T-helper 1 cell (primary cell): ENCODE measurements at regions not wholly inside any gene's neighbourhood (a gene's known extent, or its start where the extent isn't known, plus 50 kb on each side); places are given as distances from the start of the nearest gene placed in this dataset.

ENCODE experiments used
- DNase-seq, 5 donors: peaks; one replicate each; pipeline ENCODE4 v3.0.0-alpha.2; 2012 to 2020

DNA sequence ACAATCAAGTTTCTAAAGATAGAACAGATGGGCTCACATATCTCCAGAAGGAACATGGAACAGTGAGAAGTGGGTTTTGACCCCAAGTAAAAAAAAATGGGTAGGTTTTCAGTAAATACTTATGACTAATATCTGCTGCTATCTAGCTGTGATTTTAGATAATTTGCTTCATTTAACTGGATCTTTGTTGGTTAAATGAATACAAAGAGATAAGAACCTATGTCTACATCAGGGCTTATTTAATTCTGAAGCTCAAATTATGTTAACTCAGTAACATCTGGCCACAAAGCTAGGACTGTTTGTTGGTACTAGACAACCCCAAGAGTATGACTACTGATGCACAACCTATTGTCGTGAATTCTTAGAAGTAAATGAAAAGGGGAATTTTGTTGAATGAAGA is 144.4 kb upstream of the SESN3 start:
- DNase-seq, result no peak

DNA sequence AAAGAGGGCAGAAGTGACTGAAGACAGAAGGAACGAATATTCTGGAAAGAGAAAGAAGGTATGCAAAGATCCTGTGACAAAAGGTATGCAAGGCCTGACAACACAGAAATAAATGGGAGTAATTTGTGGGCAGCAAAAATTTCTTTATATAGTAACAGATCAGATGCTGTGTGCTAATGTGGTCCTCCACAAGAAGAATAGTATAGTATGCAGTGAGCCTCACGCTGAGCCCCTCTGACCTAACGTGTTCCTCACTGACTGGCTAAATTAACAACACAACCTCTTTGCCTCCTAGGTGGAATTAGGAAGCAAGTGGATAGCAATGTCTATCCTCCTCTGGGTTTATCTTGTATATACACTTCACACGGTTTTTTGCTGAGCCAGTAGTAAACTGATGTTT is 143.1 kb upstream of the SESN3 start:
- DNase-seq, result no peak

DNA sequence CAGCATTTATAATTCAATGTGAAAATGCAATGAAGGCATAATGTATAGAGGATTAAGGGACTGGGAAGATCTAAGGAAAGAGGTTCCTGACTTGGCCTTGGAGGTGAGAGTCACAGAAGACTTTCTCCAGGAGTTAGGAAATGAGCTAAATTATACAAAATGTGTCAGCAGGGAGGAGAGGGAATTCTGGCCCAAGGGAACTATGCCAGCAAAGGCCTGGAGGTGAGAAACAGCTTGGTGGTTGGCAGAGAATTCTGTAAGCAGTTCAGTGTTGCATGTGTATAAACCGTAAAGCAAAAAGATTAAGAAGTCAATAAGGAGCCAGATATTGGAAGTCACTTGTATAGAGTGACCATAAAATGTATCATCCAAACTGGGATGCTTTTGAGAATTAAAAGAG is 142.2 kb upstream of the SESN3 start:
- DNase-seq, result no peak

DNA sequence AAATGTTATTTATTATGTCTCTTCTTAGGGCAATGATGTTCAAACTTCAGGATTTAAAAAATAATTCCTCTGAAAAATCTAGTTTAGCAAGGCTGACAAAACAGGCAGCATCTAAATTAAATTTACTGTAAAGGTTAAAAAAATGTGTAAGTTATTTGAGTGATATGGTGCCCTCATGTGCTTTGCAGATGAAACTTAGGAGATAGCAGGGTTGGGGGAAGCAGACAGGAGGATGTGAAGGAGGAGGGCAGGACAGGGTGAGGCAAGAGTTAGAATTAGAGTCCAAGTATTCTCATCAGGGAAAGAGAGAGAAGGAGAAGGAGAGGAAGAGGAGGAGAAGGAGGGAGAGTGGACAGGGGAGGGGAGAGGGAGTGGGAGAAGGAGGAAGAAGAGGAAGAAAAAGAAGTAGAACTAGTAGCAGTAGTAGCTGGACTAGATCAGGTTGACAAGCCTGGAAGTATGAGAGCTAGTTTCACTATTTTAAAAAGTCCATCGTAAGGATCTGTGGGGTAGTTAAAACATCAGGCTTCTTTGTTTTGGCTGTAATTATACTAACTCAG is 141.2 kb upstream of the SESN3 start:
- DNase-seq, result no peak

- no peak for DNase-seq
Measured at GRCh38 chr11:95371153-95371552, 140.2 kb upstream of the SESN3 start.

DNA sequence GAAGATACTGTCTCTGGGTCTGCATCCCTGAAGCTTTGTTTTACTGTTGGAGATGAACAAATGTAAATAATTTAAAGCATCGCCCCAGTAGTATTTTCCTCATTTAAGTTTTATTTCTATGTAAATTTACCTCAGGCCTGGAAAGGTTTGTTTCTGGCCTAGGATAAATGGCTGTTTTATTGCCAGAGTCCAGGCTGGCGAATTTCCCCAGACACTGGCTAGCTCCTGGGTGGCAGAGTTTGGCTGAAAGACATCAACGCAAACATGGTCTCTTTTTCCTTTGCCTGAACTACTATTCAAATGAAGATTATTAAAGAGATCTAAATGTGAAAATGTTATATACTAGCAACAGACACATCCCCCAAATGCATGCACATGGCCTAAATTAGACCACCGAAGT is 136.7 kb upstream of the SESN3 start:
- DNase-seq, result no peak

DNA sequence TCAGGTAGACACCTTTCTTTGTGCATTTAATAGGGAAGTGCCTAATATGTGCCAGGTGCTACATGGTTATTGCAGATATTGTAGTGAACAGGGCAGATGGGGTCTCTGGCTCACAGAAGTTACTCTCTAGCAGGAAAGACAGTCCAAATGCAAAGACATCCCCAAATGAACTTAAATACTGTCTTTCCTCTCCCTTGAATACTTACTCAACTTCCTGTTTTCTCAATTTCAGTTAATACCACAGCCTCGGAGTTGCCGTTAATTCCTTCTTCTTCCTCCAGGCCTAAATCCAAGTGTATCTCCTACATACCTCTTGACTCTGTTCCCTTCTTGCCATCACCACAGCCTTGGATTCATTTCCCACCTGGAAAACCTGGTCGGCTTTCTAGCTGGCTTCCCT is 134.3 kb upstream of the SESN3 start:
- DNase-seq, result no peak

DNA sequence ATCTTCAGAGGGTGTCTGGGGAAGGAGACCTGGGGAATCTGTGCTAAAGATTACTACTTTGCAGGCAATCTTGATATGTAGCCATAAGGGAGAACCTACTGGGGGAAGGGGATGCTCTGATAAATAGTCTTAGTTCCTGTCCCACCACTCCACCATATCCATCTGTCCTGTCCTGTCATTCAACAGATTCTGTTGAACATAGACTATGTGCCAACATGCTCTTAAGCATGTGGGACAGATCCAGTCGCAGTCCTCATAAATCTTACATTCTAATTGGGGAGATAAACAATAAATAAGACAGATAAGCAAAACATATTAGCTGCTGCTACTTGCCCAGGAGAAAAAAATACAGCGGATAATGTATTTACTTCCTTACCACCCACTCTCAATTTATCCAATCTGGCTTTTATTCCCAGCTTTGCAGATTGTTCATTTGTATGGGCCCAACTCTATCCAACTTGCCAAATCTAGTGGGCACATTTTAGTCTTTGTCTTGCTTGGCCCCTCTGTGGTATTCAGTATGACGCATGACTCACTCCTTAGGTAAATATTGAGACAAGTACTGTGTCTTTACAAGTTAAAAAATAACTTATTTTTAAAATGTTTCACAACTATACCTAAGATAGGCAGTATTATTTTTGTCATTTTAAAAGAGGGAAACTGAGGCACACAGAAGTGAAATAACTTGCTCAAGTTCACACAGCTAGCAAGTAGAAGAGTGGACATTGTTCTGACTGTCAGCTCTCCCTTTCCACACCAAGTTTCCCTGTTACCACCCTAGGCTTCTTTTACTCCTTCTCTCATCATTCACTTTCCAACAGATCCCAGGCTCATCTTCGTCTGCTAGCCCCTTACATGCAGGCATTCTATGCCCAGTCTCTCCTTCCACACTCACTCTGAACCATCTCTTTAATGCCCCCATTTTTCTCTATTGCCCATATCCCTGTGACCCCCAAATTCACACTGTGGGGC is 133.6 kb upstream of the SESN3 start:
- no peak for DNase-seq

- no peak for DNase-seq
Measured at GRCh38 chr11:95363708-95364107, 132.7 kb upstream of the SESN3 start.

GRCh38 chr11:95363164-95363563 is 132.2 kb upstream of the SESN3 start:
- DNase-seq, result no peak

- no peak for DNase-seq
Measured at GRCh38 chr11:95361180-95361579, 130.2 kb upstream of the SESN3 start.

DNA sequence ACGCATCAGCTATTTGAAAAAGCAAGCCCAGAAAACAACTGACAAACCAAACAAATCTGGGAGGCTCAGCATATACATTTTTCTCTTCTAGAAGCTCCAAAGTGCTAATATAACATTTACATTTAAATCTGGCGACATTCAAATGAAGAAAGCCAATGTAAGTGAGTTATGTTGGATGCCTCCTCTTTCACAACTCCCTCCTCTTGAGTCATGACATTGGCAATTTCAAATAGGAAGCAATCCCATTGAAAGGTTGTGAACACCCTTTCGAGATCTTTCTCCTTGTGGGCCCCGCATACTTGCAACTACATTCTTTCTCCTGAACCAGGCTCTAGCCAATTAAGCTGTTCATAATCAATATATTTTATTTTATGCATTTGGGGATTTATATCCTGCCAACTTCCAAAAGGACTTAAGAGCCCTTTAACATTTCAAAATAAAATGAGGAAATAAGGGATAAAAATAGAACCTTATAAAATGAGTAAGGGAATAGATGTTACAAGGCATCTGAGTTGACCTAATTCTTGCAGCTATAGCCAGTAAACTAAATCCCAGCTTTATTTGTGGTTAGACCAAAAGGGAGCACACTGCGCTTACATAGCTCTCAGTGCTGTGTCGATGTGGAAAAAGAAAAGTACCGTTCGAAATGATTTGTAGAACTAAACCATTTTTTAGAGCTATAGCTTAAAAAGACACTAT is 129.5 kb upstream of the SESN3 start:
- no peak for DNase-seq

DNA sequence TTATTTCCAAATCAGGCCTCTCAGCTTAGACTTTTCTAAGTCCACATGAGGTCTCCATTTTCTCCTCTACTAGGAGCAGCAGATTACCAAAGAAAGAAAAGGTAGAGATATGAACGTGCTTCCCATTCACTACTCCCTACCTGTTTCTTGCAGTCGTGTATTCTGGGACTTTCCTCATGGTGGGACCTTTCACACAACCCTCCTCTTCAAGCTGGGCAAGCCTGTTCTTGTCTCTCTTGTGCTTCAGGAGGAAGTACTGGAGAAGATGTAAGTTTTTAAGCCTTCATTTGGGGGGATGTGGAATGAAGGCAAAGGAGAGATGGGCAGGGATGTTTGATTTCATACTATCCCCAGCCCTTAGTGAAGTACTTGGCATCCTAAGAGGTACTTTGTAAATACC is 128.8 kb upstream of the SESN3 start:
- no peak for DNase-seq

GRCh38 chr11:95359341-95359663 is 128.3 kb upstream of the SESN3 start:
- no peak for DNase-seq

DNA sequence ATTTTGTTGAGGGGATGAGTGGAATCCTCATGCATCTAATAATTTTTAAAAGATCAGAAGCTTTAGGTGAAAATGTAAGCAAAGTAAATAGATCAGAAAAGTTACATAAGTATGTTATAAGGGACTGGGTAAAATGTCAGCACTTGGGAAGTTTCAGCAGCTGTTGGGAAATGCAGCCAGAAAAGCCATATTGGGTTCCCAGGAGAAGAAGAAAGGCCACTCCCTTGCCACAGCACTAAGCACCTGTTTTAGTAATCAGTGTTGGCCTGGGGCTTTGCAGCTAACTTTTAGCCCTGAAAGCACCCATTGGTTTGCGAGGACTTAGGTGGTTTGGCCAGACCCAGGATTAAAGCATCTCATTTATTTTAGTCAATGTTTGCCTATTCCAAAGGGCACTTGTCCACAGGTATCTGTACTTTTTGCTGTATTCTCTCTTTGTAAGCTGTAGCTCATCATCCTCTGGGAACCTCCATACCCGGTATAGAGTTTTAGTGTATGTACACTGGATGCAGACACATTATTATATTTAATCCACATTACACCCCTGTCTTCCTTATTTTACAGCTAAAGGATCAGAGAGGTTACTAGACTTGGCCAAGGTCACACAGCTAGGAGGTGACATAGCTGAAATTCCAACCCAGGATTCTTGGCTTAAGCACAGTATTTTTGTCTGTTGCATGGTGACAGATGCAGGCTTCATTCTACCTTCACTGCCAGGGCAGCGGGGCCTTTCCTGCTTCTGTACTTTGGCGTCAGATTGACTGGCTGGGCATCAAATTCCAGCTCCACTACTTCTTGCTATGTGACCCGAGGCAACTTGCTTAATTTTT is 127.7 kb upstream of the SESN3 start:
- no peak for DNase-seq

DNA sequence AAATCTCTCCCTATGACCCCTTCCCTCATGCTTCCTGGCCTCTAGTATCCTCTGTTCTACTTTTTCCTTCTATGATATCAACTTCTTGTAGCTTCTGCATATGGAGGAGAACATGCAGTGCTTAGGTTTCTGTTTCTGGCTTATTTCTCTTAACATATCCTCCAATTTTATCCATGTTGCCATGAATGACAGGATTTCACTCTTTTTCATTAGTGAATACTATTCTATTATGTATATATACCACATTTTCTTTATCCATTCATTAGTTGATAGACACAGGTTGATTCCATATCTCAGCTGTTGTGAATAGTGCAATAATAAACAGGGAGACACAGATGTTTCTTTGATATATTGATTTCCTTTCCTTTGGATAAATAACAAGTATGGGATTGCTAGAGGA is 123.3 kb upstream of the SESN3 start:
- DNase-seq, result no peak

DNA sequence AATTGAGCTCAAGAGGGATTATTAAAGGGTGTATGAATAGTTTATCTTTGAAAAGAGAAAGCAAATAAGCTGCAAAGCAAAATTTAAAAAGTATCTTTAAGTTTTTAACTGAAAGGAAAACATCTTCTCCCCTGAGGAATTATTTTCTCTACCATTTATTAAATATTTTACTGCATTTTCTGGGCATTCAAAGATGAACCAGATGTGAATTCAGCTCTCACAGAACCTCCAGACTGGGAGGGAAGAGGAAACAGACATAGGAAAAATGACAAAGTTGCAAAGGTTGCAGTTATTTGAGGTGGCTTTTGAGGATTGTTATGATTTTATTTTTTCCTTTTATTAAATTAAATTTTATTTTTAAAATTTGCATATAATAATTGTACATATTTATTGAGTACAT is 122.7 kb upstream of the SESN3 start:
- no peak for DNase-seq

GRCh38 chr11:95352733-95353346 is 121.8 kb upstream of the SESN3 start:
- DNase-seq, result no peak

DNA sequence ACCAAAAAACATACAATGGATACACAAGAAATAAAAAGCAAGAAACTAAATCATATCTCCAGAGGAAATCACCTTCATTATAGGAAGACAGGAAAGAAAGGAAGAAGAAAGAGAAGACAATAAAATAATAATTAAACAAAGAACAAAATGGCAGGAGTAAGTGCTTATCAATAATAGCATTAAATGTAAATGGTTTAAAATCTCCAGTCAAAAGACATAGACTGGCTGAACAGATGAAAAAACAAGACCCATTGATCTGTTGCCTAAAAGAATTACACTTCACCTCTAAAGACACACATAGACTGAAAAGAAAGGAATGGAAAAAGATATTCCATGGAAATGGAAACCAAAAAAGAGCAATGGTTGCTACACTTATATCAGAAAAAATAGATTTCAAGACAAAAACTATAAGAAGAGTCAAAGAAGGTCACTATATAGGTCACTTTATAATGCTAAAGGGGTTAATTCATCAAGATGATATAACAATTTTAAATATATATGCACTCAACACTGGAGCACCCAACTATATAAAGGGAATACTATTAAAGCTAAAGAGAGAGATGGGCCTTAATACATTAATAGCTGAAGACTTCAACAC is 118.4 kb upstream of the SESN3 start:
- DNase-seq, result no peak

DNA sequence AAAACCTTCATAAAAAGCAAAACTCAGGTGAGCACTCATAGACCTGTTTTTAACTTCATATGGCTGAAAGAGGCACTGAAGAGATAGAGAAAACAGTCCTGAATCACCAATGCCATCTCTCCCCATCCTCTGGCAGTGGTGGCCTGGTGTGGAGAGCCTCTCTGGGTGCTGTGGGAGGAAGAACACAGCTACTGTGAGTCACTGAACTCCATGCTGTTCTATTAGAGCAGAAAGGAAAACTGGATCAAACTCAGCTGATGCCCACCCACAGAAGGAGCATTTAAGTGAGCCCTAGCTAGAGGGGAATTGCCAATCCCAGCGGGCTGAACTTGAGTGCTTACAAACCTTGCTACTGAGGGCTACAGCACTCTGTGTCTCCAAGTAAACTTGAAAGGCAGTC is 115.3 kb upstream of the SESN3 start:
- no peak for DNase-seq

DNA sequence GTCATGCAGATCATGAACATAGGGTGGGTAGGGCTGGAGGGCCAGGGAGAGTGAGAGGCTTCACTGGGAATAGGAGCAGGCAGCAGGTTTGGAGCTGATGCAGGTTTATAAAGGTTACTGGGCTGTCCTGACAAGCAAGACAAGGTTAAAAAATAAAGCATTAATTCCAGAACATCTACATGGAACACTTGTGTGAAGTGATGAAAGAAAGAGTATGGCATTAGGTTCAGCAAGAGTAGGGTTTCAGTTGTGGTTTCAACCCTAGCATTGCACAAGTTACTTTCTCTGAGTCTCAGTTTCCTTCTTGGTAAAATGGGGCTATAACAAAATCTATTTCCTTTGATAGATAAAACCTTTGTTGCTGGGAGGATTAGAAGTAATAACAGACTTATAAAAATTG is 114.6 kb upstream of the SESN3 start:
- peak in 1 of 5 donors; percentile 42 for DNase-seq

DNA sequence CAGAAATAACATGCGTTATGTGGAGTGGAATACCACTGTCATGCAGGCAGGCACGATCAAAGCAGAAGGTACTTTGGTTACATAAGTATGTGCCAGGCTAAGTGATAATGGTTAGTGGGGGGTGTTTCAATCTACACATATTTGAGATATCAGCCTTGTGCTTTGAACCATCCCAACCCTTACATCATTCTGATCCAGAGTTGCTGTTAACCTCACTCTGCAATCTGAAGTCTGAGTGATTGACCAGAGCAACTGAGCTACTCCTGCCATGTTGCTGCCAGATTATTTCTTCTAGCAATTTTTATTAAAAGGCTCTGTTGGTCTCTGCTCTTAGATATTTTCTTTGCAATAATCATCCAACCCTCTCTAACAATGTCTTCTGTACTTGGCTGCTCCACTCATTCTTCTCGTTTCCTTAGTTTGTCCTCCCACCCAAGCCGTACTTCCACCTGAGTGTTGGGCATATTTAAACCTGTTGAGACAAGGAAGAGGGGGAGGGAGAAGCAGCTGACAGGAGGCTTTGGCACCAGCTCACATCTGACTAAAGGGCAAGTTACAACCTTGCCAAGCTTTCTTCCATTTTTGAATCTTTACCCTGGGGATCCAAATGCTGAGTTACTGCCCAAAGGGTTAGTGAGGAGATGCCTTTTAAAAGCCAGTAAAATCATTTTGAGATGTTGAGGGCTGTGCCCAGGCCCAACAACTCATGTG is 114.1 kb upstream of the SESN3 start:
- no peak for DNase-seq
